ENCODE measurements at regions not wholly inside any gene's neighbourhood (a gene's known extent, or its start where the extent isn't known, plus 50 kb on each side); places are given as distances from the start of the nearest gene placed in this dataset.
"Not testable (repeated sequence)": the region's sequence is repeated elsewhere in the genome, so short reads cannot be mapped to it uniquely, and the experiment has no call there.

- H3K4me1 Mint-ChIP-seq (ENCODE audit: low read depth): no peaks in the 10 kb centered on the region
- H3K27ac Mint-ChIP-seq: no peak overlapping the region
- no peaks in the 10 kb centered on the region for H3K36me3 Mint-ChIP-seq (ENCODE audit: low read depth)
- H3K9me3 Mint-ChIP-seq: no peaks in the 10 kb centered on the region
- intact Hi-C loops (cut with micrococcal nuclease): loop anchor here (5.0 kb wide), 1 partner anchor 37 kb away; no protein-coding TSS in a partner anchor
- H3K27me3 Mint-ChIP-seq: peaks cover 7% of the 10 kb centered on the region
- no peak overlapping the region for H3K4me3 Mint-ChIP-seq
These were observed 173.5 kb upstream of the DYRK2 start for GRCh38 chr12:67474934-67475620.

- no peak overlapping the region for H3K27ac Mint-ChIP-seq
- H3K9me3 Mint-ChIP-seq: no peaks in the 10 kb centered on the region
- H3K36me3 Mint-ChIP-seq (ENCODE audit: low read depth): no peaks in the 10 kb centered on the region
- peaks cover 10% of the 10 kb centered on the region for H3K27me3 Mint-ChIP-seq
- H3K4me3 Mint-ChIP-seq: no peak overlapping the region
- intact Hi-C loops (cut with micrococcal nuclease): no loop called here
- no peaks in the 10 kb centered on the region for H3K4me1 Mint-ChIP-seq (ENCODE audit: low read depth)
These were observed 172.8 kb upstream of the DYRK2 start for GRCh38 chr12:67475725-67476124.

DNA sequence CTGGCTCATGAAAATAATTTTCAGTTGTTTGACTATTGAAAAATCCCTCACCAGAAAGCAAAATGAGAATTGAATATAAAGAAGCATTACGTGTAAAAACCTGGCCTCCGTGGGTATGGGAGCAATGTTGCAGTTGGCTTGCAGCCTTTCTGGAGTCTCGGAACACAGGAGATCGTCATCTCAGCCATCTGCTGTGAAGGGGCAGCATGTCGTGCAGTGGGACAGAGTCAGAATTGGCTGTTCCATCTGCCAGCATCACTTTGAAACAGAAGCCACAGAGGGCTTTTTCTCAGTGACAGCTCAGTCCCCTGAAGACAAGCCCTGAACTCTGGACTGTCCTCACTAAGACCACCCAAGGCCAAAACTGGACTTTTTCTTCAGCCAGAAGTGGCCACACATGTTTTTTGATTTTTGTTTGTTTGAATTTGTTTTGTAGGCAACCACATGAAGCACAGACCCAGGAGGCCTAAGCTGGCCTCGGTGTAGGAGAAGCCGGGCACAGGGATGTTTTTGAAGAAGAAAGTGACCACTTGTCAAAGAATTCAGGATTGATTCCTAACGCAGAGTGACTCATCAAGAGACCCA, 170.8 kb upstream of the DYRK2 start:
- Mint-ChIP-seq H3K27me3 (peaks cover 17% of the 10 kb centered on the region), H3K27ac (no peak overlapping the region), H3K9me3 (no peaks in the 10 kb centered on the region), H3K4me1 (ENCODE audit: low read depth) (peaks cover 8% of the 10 kb centered on the region), H3K4me3 (no peak overlapping the region), H3K36me3 (ENCODE audit: low read depth) (no peaks in the 10 kb centered on the region)
- intact Hi-C loops (cut with micrococcal nuclease): no loop called here

GRCh38 chr12:67482751-67483661, 165.5 kb upstream of the DYRK2 start:
- peaks cover 12% of the 10 kb centered on the region for H3K9me3 Mint-ChIP-seq
- peaks cover 20% of the 10 kb centered on the region for H3K4me1 Mint-ChIP-seq (ENCODE audit: low read depth)
- H3K4me3 Mint-ChIP-seq: no peak overlapping the region
- H3K27ac Mint-ChIP-seq: no peak overlapping the region
- H3K27me3 Mint-ChIP-seq: peaks cover 20% of the 10 kb centered on the region
- no peaks in the 10 kb centered on the region for H3K36me3 Mint-ChIP-seq (ENCODE audit: low read depth)
- intact Hi-C loops (cut with micrococcal nuclease): no loop called here

DNA sequence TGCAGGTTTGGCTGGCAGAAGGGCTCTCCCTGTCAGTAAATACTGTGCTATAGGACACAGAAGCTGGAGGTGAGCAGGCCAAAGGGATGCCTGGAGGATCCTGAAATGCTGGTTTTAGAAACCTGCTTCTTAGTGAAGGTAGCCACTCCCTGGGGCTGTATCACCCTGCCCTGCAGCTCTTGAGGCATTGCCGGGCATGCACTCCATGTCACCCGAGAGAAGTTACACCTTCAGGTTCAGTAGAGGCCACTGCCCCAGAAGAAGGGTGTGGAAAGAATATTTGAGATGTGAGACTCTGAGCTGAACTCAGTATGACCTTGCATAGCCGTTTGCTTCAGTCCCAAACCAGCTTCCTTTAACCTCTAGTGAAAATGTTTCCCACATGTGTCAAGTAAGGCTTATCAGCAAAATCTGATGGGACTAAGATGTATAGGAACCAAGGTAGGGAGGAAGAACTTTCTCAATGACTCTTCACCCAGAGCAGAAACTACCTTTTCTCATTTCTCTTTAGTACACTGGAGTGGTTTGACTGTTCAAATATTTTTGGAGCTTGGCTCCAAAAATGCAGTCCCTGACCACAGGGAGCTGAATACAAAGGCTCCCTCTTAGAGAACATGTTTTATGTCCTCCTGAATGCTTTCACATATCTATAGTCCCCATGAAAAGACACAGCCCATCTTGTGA, 164.5 kb upstream of the DYRK2 start:
- Mint-ChIP-seq H3K27me3 (peaks cover 18% of the 10 kb centered on the region), H3K27ac (no peak overlapping the region), H3K4me3 (no peak overlapping the region), H3K36me3 (ENCODE audit: low read depth) (peaks cover 2% of the 10 kb centered on the region), H3K4me1 (ENCODE audit: low read depth) (peaks cover 20% of the 10 kb centered on the region), H3K9me3 (peaks cover 22% of the 10 kb centered on the region)
- intact Hi-C loops (cut with micrococcal nuclease): no loop called here

- peaks cover 31% of the 10 kb centered on the region for H3K9me3 Mint-ChIP-seq
- peaks cover 18% of the 10 kb centered on the region for H3K27me3 Mint-ChIP-seq
- intact Hi-C loops (cut with micrococcal nuclease): no loop called here
- peaks cover 20% of the 10 kb centered on the region for H3K4me1 Mint-ChIP-seq (ENCODE audit: low read depth)
- H3K36me3 Mint-ChIP-seq (ENCODE audit: low read depth): peaks cover 6% of the 10 kb centered on the region
- H3K4me3 Mint-ChIP-seq: no peak overlapping the region
- no peak overlapping the region for H3K27ac Mint-ChIP-seq
These were observed 163.6 kb upstream of the DYRK2 start for GRCh38 chr12:67484791-67485480.

DNA sequence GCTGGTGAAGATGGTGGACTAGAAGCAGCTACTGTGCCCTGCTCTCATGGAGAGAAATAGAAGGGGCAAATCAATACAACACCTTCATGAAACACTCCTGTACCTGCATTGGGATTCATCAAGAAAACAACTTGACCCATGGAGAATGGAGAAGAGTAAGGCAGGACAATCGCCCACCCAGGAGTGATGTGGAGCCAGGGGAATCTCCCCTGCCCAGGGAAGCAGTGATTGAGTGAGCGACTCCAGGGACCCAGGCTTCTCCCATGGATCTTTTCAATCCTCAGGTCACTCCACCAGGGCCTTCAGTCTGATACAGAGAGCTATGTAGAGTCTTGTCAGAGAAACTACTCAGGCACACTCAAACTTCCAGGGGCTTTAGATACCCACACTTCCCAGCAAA, 161.9 kb upstream of the DYRK2 start:
- Mint-ChIP-seq H3K9me3 (peaks cover 48% of the 10 kb centered on the region), H3K36me3 (ENCODE audit: low read depth) (peaks cover 6% of the 10 kb centered on the region), H3K4me3 (no peak overlapping the region), H3K27ac (no peak overlapping the region), H3K4me1 (ENCODE audit: low read depth) (peaks cover 20% of the 10 kb centered on the region), H3K27me3 (peaks cover 16% of the 10 kb centered on the region)
- intact Hi-C loops (cut with micrococcal nuclease): no loop called here

GRCh38 chr12:67488349-67488748, 160.2 kb upstream of the DYRK2 start:
- H3K27ac Mint-ChIP-seq; intact Hi-C loops (cut with micrococcal nuclease); H3K36me3 Mint-ChIP-seq (ENCODE audit: low read depth); H3K4me3 Mint-ChIP-seq; H3K4me1 Mint-ChIP-seq (ENCODE audit: low read depth): not testable (repeated sequence)
- H3K9me3 Mint-ChIP-seq: peaks cover 64% of the 10 kb centered on the region
- peaks cover 10% of the 10 kb centered on the region for H3K27me3 Mint-ChIP-seq

- peaks cover 10% of the 10 kb centered on the region for H3K27me3 Mint-ChIP-seq
- peaks cover 6% of the 10 kb centered on the region for H3K36me3 Mint-ChIP-seq (ENCODE audit: low read depth)
- no peak overlapping the region for H3K27ac Mint-ChIP-seq
- peaks cover 64% of the 10 kb centered on the region for H3K9me3 Mint-ChIP-seq
- no peak overlapping the region for H3K4me3 Mint-ChIP-seq
- H3K4me1 Mint-ChIP-seq (ENCODE audit: low read depth): peaks cover under 1% of the 10 kb centered on the region
- intact Hi-C loops (cut with micrococcal nuclease): no loop called here
These were observed 159.5 kb upstream of the DYRK2 start for GRCh38 chr12:67489007-67489406.

DNA sequence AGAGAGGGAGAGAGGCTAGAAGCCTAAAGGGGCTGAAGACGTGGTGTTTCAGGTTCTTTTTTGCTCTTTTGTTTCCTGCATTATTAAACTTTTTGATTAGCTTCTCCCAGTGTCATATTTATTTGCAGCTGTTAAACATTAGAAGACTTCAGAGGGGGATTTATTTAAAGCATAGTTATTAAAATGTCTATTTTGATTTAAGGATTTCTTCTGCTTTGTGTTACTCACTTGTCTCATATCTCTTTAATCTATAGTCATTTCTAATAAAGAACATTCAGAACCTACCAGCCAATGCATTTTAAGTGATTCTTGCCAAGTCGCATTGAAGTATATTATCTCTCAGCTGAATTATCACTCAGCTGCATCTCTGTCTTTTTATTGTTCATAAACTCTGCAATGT, 152.0 kb upstream of the DYRK2 start:
- Mint-ChIP-seq H3K36me3 (ENCODE audit: low read depth) (no peaks in the 10 kb centered on the region), H3K9me3 (peaks cover 17% of the 10 kb centered on the region), H3K27me3 (peaks cover 18% of the 10 kb centered on the region), H3K27ac (no peak overlapping the region), H3K4me1 (ENCODE audit: low read depth) (no peaks in the 10 kb centered on the region), H3K4me3 (no peak overlapping the region)
- intact Hi-C loops (cut with micrococcal nuclease): no loop called here

- Mint-ChIP-seq H3K4me1 (ENCODE audit: low read depth) (peaks cover 7% of the 10 kb centered on the region), H3K27ac (no peak overlapping the region), H3K9me3 (no peaks in the 10 kb centered on the region), H3K27me3 (peaks cover 24% of the 10 kb centered on the region), H3K4me3 (no peak overlapping the region), H3K36me3 (ENCODE audit: low read depth) (no peaks in the 10 kb centered on the region)
- intact Hi-C loops (cut with micrococcal nuclease): no loop called here
These were observed 149.6 kb upstream of the DYRK2 start for GRCh38 chr12:67498991-67499390.

GRCh38 chr12:67501362-67501761, 147.2 kb upstream of the DYRK2 start:
- intact Hi-C loops (cut with micrococcal nuclease): loop anchor here (10.0 kb wide), 1 partner anchor 47 kb away; no protein-coding TSS in a partner anchor
- peaks cover 30% of the 10 kb centered on the region for H3K27me3 Mint-ChIP-seq
- H3K9me3 Mint-ChIP-seq: no peaks in the 10 kb centered on the region
- H3K27ac Mint-ChIP-seq: no peak overlapping the region
- H3K36me3 Mint-ChIP-seq (ENCODE audit: low read depth): no peaks in the 10 kb centered on the region
- H3K4me3 Mint-ChIP-seq: no peak overlapping the region
- peaks cover 16% of the 10 kb centered on the region for H3K4me1 Mint-ChIP-seq (ENCODE audit: low read depth)

DNA sequence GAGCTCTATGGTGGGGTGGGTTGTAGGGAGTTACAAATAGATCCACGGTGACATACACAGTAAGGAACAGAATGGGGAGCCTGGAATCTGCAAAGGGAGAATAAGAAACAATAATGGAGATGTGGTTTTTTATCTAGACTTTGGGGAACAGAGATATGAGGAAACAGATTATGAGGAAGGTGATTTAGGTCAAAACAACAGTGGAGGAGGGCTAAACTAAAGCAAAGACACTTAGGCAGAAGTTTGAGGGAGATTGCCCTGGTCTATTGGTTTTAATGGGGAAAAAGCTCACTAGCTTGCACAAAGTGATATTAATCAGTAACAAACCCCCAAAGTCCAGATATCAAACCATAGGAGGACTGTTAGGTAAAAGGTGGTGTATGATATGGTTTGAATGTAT, 144.5 kb upstream of the DYRK2 start:
- H3K9me3 Mint-ChIP-seq: no peaks in the 10 kb centered on the region
- peaks cover 24% of the 10 kb centered on the region for H3K27me3 Mint-ChIP-seq
- H3K4me1 Mint-ChIP-seq (ENCODE audit: low read depth): peaks cover 20% of the 10 kb centered on the region
- peak overlapping the region; percentile 19 for H3K27ac Mint-ChIP-seq
- intact Hi-C loops (cut with micrococcal nuclease): loop anchor here (10.0 kb wide), 1 partner anchor 49 kb away; no protein-coding TSS in a partner anchor
- no peak overlapping the region for H3K4me3 Mint-ChIP-seq
- no peaks in the 10 kb centered on the region for H3K36me3 Mint-ChIP-seq (ENCODE audit: low read depth)

Measured in dendritic cell treated with granulocyte-macrophage colony-stimulating factor and Interleukin-4, amounts not matched to agents 40 ng/mL and 50 ng/mL, for 4 days (primary cell).